ENCODE measurements at regions not wholly inside any gene's neighbourhood (a gene's known extent, or its start where the extent isn't known, plus 50 kb on each side); places are given as distances from the start of the nearest gene placed in this dataset.

- no peak for TF ChIP-seq CTCF (conservative IDR thresholded peaks at IDR 0.05; ENCODE audit: low read depth, low read length)
- TF ChIP-seq EZH2phosphoT487 (IDR thresholded peaks at IDR 0.05; ENCODE audit: borderline replicate concordance, low read length) = no peak
Measured at GRCh38 chr2:155600296-155600695, 732.2 kb downstream of the NR4A2 start.
